ENCODE measurements at regions not wholly inside any gene's neighbourhood (a gene's known extent, or its start where the extent isn't known, plus 50 kb on each side); places are given as distances from the start of the nearest gene placed in this dataset.
"Not testable (repeated sequence)": the region's sequence is repeated elsewhere in the genome, so short reads cannot be mapped to it uniquely, and the experiment has no call there.

- DNase-seq (ENCODE audit: low read depth, low spot score), result peak; percentile 48
Observed at GRCh38 chr6:91083211-91083610, 496.3 kb upstream of the MAP3K7 start.

DNA sequence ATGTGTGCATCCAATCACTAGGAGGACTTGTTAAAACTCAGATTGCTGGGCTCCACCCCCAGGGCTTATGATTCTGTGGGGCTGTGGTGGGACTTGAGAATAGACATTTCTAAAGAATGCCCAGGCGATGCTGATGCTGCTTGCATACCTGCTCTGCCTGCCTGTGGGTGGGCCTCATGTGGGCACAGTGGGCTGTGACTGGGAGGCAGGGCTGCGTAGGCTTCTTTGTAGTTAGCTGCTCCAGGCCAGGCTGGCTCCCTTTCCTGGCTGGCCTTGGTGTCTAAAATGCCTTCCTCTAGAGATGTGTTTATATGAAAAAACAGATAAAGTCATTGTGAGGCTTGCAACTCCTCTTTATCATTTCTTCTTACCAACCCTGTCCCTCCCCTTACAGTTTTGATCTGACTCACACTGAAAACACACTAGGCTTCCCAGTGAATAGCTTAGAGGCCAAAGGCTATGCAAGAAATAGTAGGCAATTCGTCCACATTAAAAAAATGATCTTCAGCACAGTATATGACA, 495.5 kb upstream of the MAP3K7 start:
- DNase-seq (ENCODE audit: low read depth, low spot score), result peak; percentile 54

DNA sequence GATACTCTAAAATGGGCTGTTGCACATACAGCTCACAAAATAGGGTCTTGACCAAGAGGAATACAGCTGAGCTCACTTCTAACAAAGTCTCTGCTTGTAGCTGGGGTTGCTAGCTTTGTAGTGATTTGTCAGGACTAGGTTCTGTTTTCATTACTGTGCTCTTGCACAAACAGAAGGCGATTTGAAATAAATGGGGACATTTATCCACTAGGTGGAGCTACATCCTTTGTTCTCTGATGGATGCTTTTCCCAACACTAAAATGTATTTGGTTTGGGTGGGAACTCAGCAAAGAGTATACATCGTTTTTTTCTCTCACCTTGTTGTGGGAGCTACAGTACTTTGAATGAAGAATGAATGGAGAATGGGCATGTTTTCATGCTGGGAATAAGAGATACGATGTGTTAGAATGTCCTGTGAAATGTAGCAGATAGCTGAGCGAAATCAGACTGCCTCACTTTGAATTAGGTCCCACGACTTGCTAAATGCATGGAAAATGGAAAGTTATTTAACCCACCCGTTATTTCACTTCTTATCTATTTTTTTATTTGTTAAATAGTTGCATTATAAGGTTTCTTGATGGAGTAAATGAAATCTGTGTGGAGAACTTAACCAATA, 494.7 kb upstream of the MAP3K7 start:
- DNase-seq (ENCODE audit: low read depth, low spot score), result peak; percentile 86

GRCh38 chr6:91080871-91081270, 494.0 kb upstream of the MAP3K7 start:
- no peak for DNase-seq (ENCODE audit: low read depth, low spot score)

- peak; percentile 8 for DNase-seq (ENCODE audit: low read depth, low spot score)
Observed at GRCh38 chr6:91079969-91080368, 493.1 kb upstream of the MAP3K7 start.

GRCh38 chr6:91075244-91075976, 488.5 kb upstream of the MAP3K7 start:
- peak; percentile 19 for DNase-seq (ENCODE audit: low read depth, low spot score)

- DNase-seq (ENCODE audit: low read depth, low spot score), result no peak
Observed at GRCh38 chr6:91063362-91063761, 476.5 kb upstream of the MAP3K7 start.

DNA sequence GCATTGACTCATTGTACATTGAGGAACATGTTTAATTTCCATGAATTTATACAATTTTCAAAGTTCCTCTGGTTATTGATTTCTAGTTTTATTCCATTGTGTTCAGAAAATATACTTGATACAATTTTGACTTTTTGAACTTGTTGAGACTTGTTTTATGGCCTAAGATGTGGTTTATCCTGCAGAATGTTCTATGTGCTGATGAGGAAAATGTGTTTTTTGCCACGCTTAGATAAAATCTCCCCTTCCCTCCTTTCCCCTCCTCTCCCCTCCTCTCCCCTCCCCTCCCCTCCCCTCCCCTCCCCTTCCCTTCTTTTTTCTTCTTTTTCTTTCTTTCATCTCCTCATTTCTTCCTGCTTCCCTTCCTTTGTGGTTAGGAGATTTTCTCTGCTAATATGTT, 470.8 kb upstream of the MAP3K7 start:
- no peak for DNase-seq (ENCODE audit: low read depth, low spot score)

DNA sequence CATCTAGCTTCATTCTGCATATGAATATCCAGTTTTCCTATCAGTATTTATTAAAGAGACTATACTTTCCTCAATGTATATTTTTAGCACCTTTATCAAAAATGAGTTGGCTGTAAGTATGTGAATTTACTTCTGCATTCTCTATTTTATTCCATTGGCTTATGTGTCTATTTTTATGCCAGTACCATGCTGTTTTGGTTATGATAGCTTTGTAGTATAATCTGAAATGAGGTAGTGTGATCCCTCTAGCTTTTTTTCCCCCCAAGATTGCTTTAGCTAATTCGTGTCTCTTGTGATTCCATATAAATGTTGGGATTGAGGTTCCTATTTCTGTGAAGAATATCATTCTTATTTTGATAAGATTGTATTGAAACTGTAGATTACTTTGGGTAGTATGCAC, 469.1 kb upstream of the MAP3K7 start:
- no peak for DNase-seq (ENCODE audit: low read depth, low spot score)

GRCh38 chr6:91052473-91053450, 465.9 kb upstream of the MAP3K7 start:
- not testable (repeated sequence) for DNase-seq (ENCODE audit: low read depth, low spot score)

- DNase-seq (ENCODE audit: low read depth, low spot score), result no peak
Observed at GRCh38 chr6:91045161-91045560, 458.3 kb upstream of the MAP3K7 start.

DNA sequence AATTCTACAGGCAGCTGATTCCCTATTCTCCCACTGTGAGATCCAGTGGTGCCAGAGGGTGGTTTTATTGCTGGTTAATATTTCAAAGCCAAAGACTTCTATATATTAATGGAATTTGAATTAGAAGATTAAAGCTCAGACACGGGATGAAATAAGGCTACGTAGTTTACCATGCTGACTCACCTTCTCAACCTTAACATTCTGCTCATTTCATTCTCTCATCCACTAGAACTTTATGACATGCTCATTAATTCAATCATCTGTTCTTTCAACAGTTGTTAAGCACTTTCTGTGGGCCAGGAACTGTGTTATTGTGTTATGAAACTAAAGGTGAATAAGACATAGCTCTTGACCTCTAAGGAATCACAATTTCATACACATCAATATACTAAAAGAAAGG, 456.9 kb upstream of the MAP3K7 start:
- no peak for DNase-seq (ENCODE audit: low read depth, low spot score)

DNA sequence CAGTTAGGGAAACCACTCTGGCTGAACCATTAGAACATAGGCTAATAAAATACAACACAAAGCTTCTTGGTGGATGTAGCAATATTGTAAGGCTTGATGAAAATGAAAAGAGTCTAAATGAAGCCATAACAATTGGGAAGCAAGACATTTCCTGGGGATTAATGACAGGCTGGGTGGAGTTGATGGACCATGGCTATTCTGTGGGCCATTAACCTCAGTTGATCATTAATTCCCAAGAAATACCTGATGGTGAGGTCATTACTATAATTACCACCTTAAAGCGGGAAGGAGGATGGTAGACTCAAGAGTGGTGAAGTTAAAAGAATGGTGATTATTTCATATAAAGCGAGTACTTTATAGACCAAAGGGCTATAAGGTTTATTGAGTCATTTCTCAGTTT, 455.8 kb upstream of the MAP3K7 start:
- no peak for DNase-seq (ENCODE audit: low read depth, low spot score)

DNA sequence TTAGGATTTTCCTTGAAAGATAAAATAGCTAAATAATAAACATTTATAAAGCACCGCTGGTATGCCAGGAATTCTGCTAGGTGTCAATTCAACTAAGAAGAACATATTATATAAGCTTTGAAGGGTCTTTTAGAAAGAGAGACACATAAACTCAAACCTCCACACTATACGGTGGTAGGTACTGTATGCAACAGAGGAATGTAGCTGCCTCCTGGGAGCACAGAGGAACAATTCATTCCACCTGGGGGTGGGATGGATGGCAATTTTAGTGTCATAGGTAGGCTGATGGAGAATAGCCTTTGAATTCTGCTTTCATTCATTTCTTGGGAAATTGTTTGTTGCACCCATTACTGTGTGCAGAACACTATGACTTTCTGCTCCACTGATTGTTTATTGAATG, 447.1 kb upstream of the MAP3K7 start:
- no peak for DNase-seq (ENCODE audit: low read depth, low spot score)

DNA sequence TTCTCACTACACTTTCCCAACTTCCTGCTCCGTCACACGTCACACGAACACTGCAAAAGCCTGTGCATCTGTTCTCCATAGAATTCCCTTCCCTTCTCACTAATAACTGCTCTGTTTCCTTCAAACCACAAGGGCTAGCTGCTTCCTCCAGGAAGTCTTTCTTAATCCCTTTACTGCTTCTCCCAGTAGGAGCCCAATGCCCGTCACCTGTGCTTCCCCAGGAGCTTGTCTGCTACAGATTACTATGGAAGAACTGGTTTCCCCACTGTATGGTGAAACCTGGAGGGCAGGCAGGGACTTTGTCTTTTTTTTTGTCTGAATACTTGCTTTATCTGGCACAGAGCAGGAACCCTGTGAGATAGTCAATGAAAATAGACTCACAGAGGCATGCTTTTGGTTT, 444.7 kb upstream of the MAP3K7 start:
- DNase-seq (ENCODE audit: low read depth, low spot score), result no peak

GRCh38 chr6:91029211-91029610, 442.3 kb upstream of the MAP3K7 start:
- DNase-seq (ENCODE audit: low read depth, low spot score), result peak; percentile 5

DNA sequence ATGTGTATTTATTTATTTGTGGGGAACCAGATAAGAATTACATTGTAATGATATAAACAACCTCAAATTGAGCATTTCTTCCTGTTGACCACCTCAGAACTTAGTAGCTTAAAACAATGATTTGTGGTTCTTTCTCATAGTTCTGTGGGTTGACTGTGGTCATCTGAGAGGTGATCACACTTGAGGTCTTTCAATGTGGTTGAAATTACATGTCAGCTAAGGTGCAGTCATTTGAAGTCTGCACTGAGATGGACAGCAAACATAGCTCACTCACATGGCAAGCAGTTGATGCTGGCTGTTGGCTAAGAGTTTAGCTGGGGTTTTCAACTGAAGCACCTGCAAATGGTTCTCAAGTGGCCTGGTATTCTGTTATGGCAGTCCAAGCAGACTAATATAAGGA, 436.7 kb upstream of the MAP3K7 start:
- DNase-seq (ENCODE audit: low read depth, low spot score), result peak; percentile 7

- no peak for DNase-seq (ENCODE audit: low read depth, low spot score)
Observed at GRCh38 chr6:91020744-91021143, 433.9 kb upstream of the MAP3K7 start.

GRCh38 chr6:91018586-91018985, 431.7 kb upstream of the MAP3K7 start:
- no peak for DNase-seq (ENCODE audit: low read depth, low spot score)

DNA sequence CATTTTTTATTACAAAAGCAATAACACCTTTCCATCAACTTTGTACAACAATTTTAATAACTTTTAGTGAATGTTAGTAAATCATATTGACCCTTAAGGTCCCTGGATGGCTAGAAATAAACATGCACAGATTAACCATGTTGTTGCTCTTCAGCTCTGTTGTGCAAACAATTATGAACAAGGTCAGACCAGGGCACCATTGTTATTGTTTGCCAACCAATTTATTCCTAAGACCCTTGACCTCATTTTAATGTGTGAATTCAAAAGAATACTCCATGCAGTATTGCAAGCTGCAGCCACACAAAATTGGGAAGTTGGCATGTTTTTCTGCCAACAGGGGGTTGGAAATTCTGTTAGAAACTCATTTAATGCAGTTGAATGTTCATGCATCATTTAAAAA, 426.6 kb upstream of the MAP3K7 start:
- DNase-seq (ENCODE audit: low read depth, low spot score), result no peak

DNA sequence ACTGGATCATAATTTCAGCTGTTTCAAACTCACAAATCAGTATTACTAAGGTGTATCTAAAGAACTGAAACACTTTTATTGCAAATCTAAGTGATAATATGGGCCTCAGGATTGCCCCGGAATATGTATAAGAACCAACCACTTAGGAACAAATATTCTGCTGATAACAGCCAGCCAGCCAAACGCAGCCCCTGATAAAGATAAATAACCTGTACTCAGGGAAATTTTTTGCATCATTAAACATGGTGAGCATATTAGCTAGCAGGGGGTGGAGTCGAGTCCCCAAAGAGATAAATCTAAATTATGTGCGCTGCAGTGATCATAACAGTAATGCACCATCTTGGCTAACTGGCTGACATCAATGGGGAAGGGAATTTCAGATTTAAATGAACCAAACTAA, 410.2 kb upstream of the MAP3K7 start:
- no peak for DNase-seq (ENCODE audit: low read depth, low spot score)

DNA sequence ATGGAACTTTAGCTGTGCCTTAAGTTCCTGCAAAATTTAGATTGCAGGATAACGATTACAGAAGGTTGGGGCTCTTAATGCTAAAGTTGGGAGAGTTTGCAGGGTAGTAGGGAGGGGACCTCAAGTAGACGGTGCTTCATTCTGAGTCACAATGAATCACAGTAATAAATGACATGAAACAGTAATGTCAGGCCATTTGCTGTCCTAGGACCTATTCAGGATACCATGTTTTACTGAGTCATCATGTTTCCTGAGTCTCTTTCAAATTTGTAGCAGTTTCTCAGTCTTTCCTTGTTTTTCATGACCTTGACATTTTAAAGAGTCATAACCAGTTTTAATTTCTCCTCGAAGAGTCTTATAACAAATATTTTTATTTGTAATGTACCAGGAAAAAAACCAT, 406.9 kb upstream of the MAP3K7 start:
- DNase-seq (ENCODE audit: low read depth, low spot score), result peak; percentile 14
